ENCODE measurements at regions not wholly inside any gene's neighbourhood (a gene's known extent, or its start where the extent isn't known, plus 50 kb on each side); places are given as distances from the start of the nearest gene placed in this dataset.

GRCh38 chr7:81081616-81082015 is 162.8 kb upstream of the SEMA3C start:
- ChIA-PET POLR2A (no interaction called here), CTCF (ENCODE audit: low intra/inter-chr PET ratio, low total read pairs) (no interaction called here)
- intact Hi-C loops (cut with micrococcal nuclease; ENCODE audit: unreplicated experiment) (no loop called here), in situ Hi-C loops (cut with HindIII; ENCODE audit: extremely low pct_ligation_motif_present, low pct_unique_long_range_greater_than_20kb) (no loop called here)
- H3K4me3 ChIP-seq (replicated peaks in 1 of 3; ENCODE audit: insufficient read depth in 1 of 3, low read depth in 2 of 3, low read length in 3 of 3), result no peak overlapping the region
- peaks cover 8% of the 10 kb centered on the region; the same call in 1 of the 2 replicates for H3K9me3 ChIP-seq (ENCODE audit: low read length)
- no peak overlapping the region for H2AFZ ChIP-seq (ENCODE audit: low read length)
- H3K27me3 ChIP-seq (ENCODE audit: control insufficient read depth in 1 of 2, insufficient read depth in 2 of 2, low read length in 2 of 2), result no peaks in the 10 kb centered on the region
- no peak for ATAC-seq
- H3K36me3 ChIP-seq (replicated peaks in 1 of 2; ENCODE audit: control insufficient read depth in 1 of 2, insufficient read depth in 2 of 2, low read length in 2 of 2), result no peaks in the 10 kb centered on the region
- BruUV-seq (replicated peaks), result no TSS peak
- no peaks in the 10 kb centered on the region for H3K4me1 ChIP-seq (ENCODE audit: insufficient read depth, low read length)
- no peak overlapping the region for H3K27ac ChIP-seq (ENCODE audit: extremely low read length, insufficient read depth, low read length)
- H3K9ac ChIP-seq (ENCODE audit: insufficient read depth, low read depth, low read length), result no peak overlapping the region
- no peak for FAIRE-seq
- H3K4me2 ChIP-seq (ENCODE audit: low read depth, low read length), result no peak overlapping the region
- H3K79me2 ChIP-seq (ENCODE audit: insufficient read depth, low read length), result no peaks in the 10 kb centered on the region
- no peaks in the 10 kb centered on the region for H4K20me1 ChIP-seq (ENCODE audit: insufficient read depth, low read length)
- DNase-seq (ENCODE audit: low spot score), result no peak
- TF ChIP-seq MED13 (CRISPR knock-in tag; IDR thresholded peaks at IDR 0.05) (no peak), ZBTB25 (CRISPR knock-in tag; IDR thresholded peaks at IDR 0.05) (no peak), SMARCC2 (IDR thresholded peaks at IDR 0.05) (no peak), ZNF407 (CRISPR knock-in tag; IDR thresholded peaks at IDR 0.05; ENCODE audit: not compliant biosample characterization) (no peak), REPIN1 (CRISPR knock-in tag; IDR thresholded peaks at IDR 0.05; ENCODE audit: borderline replicate concordance, low read depth) (no peak), NFYB (CRISPR knock-in tag; IDR thresholded peaks at IDR 0.05) (no peak), RNF2 (conservative IDR thresholded peaks at IDR 0.05; ENCODE audit: low read depth) (no peak), ZFP36 (IDR thresholded peaks at IDR 0.05; ENCODE audit: borderline replicate concordance, low read depth, low read length, partially characterized antibody) (no peak), RCOR2 (CRISPR knock-in tag; IDR thresholded peaks at IDR 0.05) (no peak), ZNF660 (CRISPR knock-in tag; IDR thresholded peaks at IDR 0.05; ENCODE audit: borderline replicate concordance, low read depth) (no peak), ZNF235 (CRISPR knock-in tag; IDR thresholded peaks at IDR 0.05; ENCODE audit: borderline replicate concordance) (no peak), ZNF562 (CRISPR knock-in tag; IDR thresholded peaks at IDR 0.05; ENCODE audit: borderline replicate concordance) (no peak), CHD4 (IDR thresholded peaks at IDR 0.05; ENCODE audit: borderline replicate concordance, low read length) (no peak), HNRNPUL1 (IDR thresholded peaks at IDR 0.05; ENCODE audit: low read depth, low read length) (no peak)

Data from HepG2 (cell line).